ENCODE measurements at regions not wholly inside any gene's neighbourhood (a gene's known extent, or its start where the extent isn't known, plus 50 kb on each side); places are given as distances from the start of the nearest gene placed in this dataset.
A peak's percentile ranks its signal among the peaks of the same experiment; 100 is the strongest.

DNA sequence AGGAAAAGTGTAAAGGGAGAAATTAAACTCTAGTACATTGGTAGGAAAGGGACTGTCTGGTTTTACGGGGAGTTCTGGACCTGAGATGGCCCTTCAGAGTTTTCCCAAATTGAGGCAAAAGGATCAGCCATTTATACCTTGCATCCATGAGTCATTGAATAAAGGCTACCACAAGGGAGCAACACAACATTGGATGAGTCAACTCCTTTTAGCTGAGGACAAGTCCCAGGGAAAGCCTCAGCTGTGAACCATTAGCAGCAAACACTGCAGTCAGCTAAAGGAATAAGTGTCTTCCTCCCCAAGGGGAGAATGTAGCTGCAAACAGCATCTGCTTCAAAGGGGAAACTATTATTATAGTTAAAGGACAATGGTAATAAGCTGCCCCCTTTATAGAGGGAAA lies 468.7 kb upstream of the ID4 start:
- ATAC-seq (ENCODE audit: low read depth) = no peak
- POLR2A ChIA-PET (ENCODE audit: unreplicated experiment) = no interaction called here

More for the DNA sequence above, 468.7 kb upstream of the ID4 start:
- no TSS peak for BruUV-seq (replicated peaks)
- CTCF ChIA-PET = no interaction called here
- Histone ChIP-seq H3K9me1 (ENCODE audit: insufficient read depth, low read length) (no peaks in the 10 kb centered on the region), H3K14ac (replicated peaks; ENCODE audit: low read depth, low read length) (no peak overlapping the region), H3K4me2 (ENCODE audit: low read depth, low read length) (no peak overlapping the region), H2AFZ (replicated peaks; ENCODE audit: low read length, poor library complexity) (no peak overlapping the region), H2BK20ac (ENCODE audit: low read depth, low read length) (no peak overlapping the region), H3K23ac (ENCODE audit: low read depth, low read length) (no peak overlapping the region), H2BK5ac (ENCODE audit: low read depth, low read length, poor library complexity, severe bottlenecking) (no peak overlapping the region), H3K27ac (ENCODE audit: insufficient read depth, low read length) (no peak overlapping the region), H4K20me1 (ENCODE audit: insufficient read depth, low read length) (no peaks in the 10 kb centered on the region), H3K36me3 (ENCODE audit: control insufficient read depth, insufficient read depth, low read length) (no peaks in the 10 kb centered on the region), H2BK15ac (ENCODE audit: low read depth, low read length) (no peak overlapping the region), H3K4ac (ENCODE audit: low read depth, low read length) (no peak overlapping the region), H2BK120ac (ENCODE audit: low read depth, low read length) (no peak overlapping the region), H3K18ac (ENCODE audit: low read depth, low read length) (no peak overlapping the region), H3K9ac (ENCODE audit: low read depth, low read length) (no peak overlapping the region), H3K27me3 (ENCODE audit: control insufficient read depth, insufficient read depth, low read length) (no peaks in the 10 kb centered on the region), H4K8ac (ENCODE audit: low read depth in 2 of 2, low read length in 2 of 2) (no peak overlapping the region), H4K5ac (ENCODE audit: low read depth, low read length) (no peak overlapping the region), H3K4me3 (ENCODE audit: insufficient read depth, low read depth, low read length) (no peak overlapping the region), H2AK5ac (ENCODE audit: low read depth, low read length) (no peak overlapping the region), H3K56ac (ENCODE audit: extremely low read depth, insufficient read depth, low read length) (no peak overlapping the region), H4K91ac (ENCODE audit: insufficient read depth, low read depth, low read length) (no peak overlapping the region), H3K79me1 (ENCODE audit: low read depth in 1 of 2, low read length in 2 of 2) (no peaks in the 10 kb centered on the region), H3K9me3 (ENCODE audit: control insufficient read depth, insufficient read depth, low read length) (peaks cover 8% of the 10 kb centered on the region; the same call in 1 of the 2 replicates), H3K4me1 (ENCODE audit: control insufficient read depth, insufficient read depth, low read length) (no peaks in the 10 kb centered on the region), H2AK9ac (replicated peaks; ENCODE audit: low read depth, low read length, poor library complexity) (no peak overlapping the region)
- in situ Hi-C loops (cut with MboI; ENCODE audit: low sequenced_read_pairs) (no loop called here), intact Hi-C loops (cut with micrococcal nuclease) (no loop called here), dilution Hi-C loops (cut with HindIII; ENCODE audit: low sequenced_read_pairs, unreplicated experiment) (no loop called here)
- TF ChIP-seq RAD21 (IDR thresholded peaks at IDR 0.05; ENCODE audit: low read length) = no peak
- no peak for TF ChIP-seq SMC3 (IDR thresholded peaks at IDR 0.05; ENCODE audit: low read depth, low read length)
- no peak for TF ChIP-seq MXI1 (IDR thresholded peaks at IDR 0.05; ENCODE audit: borderline replicate concordance, low read depth, low read length)
- TF ChIP-seq, protein P1, sequence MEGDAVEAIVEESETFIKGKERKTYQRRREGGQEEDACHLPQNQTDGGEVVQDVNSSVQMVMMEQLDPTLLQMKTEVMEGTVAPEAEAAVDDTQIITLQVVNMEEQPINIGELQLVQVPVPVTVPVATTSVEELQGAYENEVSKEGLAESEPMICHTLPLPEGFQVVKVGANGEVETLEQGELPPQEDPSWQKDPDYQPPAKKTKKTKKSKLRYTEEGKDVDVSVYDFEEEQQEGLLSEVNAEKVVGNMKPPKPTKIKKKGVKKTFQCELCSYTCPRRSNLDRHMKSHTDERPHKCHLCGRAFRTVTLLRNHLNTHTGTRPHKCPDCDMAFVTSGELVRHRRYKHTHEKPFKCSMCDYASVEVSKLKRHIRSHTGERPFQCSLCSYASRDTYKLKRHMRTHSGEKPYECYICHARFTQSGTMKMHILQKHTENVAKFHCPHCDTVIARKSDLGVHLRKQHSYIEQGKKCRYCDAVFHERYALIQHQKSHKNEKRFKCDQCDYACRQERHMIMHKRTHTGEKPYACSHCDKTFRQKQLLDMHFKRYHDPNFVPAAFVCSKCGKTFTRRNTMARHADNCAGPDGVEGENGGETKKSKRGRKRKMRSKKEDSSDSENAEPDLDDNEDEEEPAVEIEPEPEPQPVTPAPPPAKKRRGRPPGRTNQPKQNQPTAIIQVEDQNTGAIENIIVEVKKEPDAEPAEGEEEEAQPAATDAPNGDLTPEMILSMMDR (conservative IDR thresholded peaks at IDR 0.05; ENCODE audit: low read depth, low read length) = no peak
- TF ChIP-seq, protein P2, sequence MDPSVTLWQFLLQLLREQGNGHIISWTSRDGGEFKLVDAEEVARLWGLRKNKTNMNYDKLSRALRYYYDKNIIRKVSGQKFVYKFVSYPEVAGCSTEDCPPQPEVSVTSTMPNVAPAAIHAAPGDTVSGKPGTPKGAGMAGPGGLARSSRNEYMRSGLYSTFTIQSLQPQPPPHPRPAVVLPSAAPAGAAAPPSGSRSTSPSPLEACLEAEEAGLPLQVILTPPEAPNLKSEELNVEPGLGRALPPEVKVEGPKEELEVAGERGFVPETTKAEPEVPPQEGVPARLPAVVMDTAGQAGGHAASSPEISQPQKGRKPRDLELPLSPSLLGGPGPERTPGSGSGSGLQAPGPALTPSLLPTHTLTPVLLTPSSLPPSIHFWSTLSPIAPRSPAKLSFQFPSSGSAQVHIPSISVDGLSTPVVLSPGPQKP (IDR thresholded peaks at IDR 0.05; ENCODE audit: borderline replicate concordance, low read depth, low read length) = no peak
- no CpG with 5 or more reads among the region's 1 CpG for WGBS, 2 experiments (ENCODE audit: extremely low coverage in 2 of 2, insufficient read length in 1 of 2)
- DNase-seq = peak; percentile 6

Measured in IMR-90 (cell line).